GM12865 (cell line): ENCODE measurements at regions not wholly inside any gene's neighbourhood (a gene's known extent, or its start where the extent isn't known, plus 50 kb on each side); places are given as distances from the start of the nearest gene placed in this dataset.
"Not testable (repeated sequence)": the region's sequence is repeated elsewhere in the genome, so short reads cannot be mapped to it uniquely, and the experiment has no call there.

Experiments used
- DNase-seq: peaks from one replicate; pipeline ENCODE4 v3.0.0; 2010; ENCODE audit warnings: low read depth
- H3K4me3 ChIP-seq: 2 replicates; pipeline ENCODE4 v1.5.1; 2011; ENCODE audit warnings: mild to moderate bottlenecking, low read depth, low read length, control low read depth
- CTCF ChIP-seq: IDR thresholded peaks from 2 replicates; pipeline ENCODE4 v1.5.1; 2011; ENCODE audit warnings: low read length, control low read depth, low read depth, inconsistent platforms; ENCODE audit not compliant: insufficient read depth; ENCODE audit errors: missing control alignments

GRCh38 chr3:170808041-170808440 lies 62.0 kb downstream of the RPL22L1 start:
- DNase-seq = no peak
- H3K4me3 ChIP-seq = no peak overlapping the region
- no peak for TF ChIP-seq CTCF

GRCh38 chr3:170806676-170807075 lies 63.3 kb downstream of the RPL22L1 start:
- DNase-seq = no peak
- H3K4me3 ChIP-seq = no peak overlapping the region
- no peak for TF ChIP-seq CTCF

- DNase-seq = no peak
- no peak overlapping the region for H3K4me3 ChIP-seq
- no peak for TF ChIP-seq CTCF
Measured at GRCh38 chr3:170806141-170806540, 63.9 kb downstream of the RPL22L1 start.

GRCh38 chr3:170805296-170805695 lies 64.7 kb downstream of the RPL22L1 start:
- not testable (repeated sequence) for DNase-seq, H3K4me3 ChIP-seq

DNA sequence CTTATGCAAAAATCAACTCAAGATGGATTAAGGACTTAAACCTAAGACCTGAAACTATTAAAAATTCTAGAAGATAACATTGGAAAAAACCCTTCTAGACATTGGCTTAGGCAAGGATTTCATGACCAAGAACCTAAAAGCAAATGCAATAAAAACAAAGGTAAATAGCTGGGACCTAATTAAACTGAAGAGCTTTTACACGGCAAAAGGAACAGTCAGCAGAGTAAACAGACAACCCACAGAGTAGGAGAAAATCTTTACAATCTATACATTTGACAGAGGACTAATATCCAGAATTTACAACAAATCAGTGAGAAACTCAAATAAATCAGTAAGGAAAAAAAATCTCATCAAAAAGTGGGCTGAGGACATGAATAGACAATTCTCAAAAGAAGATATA lies 65.4 kb downstream of the RPL22L1 start:
- H3K4me3 ChIP-seq, DNase-seq: not testable (repeated sequence)

- TF ChIP-seq CTCF = no peak
- no peak for DNase-seq
- no peak overlapping the region for H3K4me3 ChIP-seq
Measured at GRCh38 chr3:170804078-170804477, 65.9 kb downstream of the RPL22L1 start.

DNA sequence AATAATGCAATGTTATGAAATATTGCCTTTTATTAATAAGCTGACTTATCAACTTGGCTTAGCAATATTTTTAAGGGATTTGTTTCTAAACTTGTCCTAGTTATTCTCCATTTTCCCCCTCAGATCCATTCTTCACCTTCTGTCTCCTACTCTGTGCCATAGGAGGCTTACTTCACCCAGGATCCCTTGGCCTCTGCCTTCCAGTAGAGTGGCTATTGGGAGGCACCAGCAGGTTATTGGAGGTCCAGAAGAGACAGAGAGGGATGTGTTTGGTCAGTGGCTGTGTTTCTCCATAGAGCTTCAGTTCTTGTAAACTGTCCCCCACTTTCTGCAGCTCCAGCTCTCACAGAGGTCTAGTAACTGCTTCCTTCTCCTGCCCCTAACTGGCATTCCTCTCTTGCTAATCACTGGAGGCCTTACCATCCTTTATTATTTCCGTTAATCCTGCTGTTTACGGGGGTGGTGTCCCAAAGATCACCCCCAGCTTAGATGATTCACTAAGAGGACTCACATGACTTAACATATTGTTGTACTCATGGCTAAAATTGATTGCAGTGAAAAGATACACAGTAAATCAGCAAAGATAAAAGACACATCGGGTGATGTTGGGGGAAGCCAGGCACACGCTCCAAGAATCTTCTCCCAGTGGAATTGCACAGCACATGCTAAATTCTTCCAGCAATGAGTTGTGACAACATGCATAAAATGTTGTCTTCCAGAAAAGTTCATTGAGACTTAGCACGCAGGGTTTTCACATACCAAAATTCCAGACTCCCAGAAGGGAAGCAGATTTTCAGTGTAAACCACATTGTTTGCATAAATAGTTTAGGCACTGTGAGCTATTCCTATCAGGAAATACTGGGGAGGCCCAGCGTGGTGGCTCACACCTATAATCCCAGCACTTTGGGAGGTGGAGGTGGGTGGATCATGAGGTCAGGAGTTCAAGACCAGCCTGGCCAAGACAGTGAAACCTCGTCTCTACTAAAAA lies 67.5 kb downstream of the RPL22L1 start:
- no peak overlapping the region for H3K4me3 ChIP-seq
- DNase-seq = no peak
- no peak for TF ChIP-seq CTCF

DNA sequence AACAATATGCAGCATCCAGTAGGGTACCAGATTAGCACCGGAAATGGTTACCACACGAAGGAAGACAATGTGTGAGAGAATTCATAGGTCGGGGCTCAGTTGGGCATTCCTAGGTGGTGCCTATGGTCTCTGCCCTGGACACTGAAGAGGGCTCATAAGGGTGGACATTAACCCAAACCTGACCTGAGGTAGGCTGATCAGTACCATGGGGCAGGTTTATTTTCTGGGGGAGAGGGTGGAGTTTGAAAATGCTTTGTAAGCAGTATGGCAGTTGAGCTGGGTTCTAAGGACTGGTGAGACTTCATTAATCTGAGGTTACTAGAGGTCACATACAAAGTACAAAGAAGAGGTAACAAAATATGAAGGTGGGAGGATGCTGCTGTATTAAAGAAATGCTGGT lies 68.4 kb downstream of the RPL22L1 start:
- TF ChIP-seq CTCF = no peak
- no peak overlapping the region for H3K4me3 ChIP-seq
- DNase-seq = no peak

GRCh38 chr3:170800275-170800674 lies 69.7 kb downstream of the RPL22L1 start:
- H3K4me3 ChIP-seq, DNase-seq: not testable (repeated sequence)
